Stimulated activated CD4-positive, alpha-beta T cell treated with anti-CD3 and anti-CD28 coated beads, Interleukin-12 subunit alpha, Interleukin-12 subunit beta, amount 100 ng/mL, for 4 hours (primary cell): ENCODE measurements at regions not wholly inside any gene's neighbourhood (a gene's known extent, or its start where the extent isn't known, plus 50 kb on each side); places are given as distances from the start of the nearest gene placed in this dataset.

Experiments used
- DNase-seq: peaks from one replicate; pipeline ENCODE4 v3.0.0-alpha.2; 2020

DNA sequence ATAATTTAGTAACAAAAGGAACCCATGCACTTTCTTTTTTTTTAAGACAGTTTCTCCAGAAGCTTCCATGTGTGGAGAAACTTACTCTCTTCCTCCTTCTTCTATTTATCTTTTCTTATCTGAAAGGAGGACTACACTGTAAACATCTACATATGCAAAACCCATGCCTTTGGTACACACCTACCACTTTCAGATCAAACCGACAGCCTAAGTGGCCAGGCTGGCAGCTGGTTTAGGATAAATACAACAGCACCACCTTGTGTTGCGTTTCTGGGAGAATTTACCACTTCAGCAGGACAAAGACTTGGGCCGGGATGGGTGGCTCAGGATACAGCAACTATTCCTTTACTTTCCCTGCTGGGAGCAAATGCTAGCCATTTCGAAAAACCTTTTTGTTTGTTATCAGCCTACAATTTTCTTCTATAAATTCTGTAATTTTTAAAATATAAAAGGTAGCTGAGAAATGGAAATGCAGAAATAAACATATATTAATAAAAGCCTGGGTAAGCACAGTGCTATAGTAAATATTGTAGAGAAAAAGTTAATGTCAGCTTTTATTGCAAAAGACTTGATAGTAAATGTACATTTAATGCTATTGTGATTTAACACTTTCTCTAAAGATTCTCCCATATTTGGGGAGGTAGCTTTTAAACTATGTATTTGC, 94.0 kb upstream of the RFC3 start:
- peak; percentile 43 for DNase-seq

DNA sequence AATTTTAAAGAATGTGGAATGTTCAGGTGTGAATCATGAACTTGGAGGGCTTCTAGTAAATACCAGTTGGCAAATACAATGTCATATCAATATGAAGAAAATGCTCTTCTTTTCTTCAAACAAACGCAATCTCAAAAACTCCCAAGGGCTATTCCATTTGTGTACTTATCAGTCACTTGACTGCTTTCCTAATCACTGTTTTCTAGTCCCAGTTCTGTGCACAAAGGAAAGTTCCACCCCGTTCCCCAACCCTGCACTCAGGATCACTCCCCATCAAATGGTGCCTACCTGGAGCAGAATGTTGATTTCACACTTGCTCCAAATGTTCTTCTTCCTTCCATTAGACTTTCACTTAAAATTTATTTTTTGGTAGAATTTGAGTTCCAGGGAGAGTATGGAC, 92.6 kb upstream of the RFC3 start:
- no peak for DNase-seq

DNA sequence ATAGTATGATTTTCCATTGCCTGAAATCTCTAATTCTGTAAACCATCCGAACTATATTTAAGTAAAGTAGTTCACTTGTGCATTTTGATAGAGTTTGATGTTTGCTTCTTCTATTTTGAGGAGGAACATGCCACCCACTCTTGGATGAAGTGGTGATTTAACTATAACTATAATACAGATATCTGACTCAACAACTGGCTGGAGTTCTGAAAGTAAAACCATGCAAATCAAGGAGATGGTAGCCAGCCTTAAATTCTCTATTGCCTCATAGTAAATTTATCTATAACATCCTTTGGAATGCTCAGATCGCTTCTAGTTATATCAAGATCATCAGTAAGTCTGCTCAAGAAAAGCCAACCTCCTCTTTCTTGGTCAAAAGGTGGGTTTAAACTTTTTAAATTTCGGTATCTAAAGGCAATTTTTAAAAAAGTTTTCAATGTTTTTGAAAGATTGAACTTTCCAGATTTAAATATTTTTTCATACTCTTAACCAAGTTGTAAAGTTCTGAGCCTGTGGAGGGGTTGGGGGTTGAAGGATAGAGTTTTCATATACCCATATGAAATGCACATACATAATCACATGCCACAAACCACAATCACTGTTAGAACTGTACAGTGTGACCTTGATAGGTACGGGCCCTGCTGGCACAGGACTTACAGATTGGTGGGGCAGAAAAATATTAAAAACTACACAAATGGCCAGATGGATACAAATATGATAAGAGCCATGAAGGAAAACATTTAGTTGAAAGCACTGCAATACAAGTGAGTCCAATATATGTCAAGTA, 90.5 kb upstream of the RFC3 start:
- DNase-seq, result no peak

DNA sequence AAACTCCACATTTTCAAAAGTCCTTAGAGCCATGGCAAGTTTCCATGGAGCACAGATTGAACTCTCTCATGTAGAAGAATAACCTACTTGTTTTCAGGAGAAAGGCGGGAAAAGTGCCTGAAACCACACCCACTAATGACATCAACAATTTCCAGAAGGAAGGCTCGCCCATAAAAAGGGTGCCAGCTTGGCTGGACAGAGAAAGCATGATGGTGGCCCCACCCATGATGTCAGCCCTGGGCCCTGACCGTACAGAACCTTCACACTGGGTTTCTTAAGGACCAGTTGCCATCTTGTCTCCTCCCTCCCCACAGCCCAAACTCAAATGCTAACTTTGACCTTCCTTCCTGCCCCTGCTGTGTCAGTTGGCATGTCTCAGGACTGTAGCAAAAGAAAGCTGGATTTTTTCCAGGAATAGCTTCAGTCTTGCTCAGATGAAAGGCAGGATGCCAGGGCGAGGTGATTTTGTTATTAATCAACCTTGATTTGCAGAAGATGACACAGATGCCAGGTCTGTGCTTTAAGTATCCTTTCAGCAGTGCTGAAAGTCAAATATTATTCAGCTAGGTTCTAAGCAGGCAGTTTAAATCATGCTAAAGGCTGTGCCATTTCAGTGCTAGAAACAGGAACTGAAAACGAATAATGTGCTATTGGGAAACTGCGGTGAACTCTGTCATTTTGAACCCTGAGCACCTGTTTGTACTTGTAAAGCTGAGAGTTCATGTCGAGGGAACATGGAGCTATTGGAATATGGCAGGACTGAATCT, 89.5 kb upstream of the RFC3 start:
- DNase-seq, result no peak

DNA sequence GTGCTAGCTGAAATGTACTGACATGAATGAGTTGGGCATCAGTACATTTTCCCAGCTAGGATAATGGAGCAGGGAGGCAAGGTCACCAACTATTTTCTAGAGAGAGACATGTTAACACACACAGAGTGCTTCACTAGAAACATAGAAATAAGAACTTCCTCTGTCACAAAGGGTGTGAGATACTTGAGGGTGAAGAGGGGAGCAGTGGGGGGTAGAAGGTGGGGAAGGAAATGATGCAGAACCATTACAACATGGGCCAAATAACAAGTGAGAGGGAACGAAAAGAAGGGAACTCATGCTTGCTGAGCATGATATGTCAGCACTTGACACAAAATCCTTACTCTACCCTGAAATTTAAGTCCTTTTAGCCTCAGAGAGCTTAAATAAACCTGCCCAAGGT, 87.8 kb upstream of the RFC3 start:
- DNase-seq, result no peak

DNA sequence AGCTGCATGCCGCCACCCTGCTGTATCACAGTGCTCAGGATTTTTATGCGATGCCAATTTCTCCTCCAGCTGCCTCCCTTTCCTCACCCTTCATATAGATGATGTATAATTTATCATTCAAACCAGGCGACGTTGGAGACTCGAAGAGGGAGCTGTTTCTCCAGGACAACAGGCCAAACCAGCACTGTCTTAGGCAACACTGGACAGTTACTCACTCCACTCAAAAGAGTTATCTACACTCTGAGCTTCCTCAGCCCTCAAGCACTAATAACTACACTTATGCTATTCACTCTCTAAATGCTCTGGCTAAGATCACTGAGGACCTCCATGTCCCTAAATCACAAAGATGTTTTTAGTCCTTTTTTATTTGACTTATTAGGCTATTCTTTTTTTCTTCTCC, 87.3 kb upstream of the RFC3 start:
- no peak for DNase-seq

DNA sequence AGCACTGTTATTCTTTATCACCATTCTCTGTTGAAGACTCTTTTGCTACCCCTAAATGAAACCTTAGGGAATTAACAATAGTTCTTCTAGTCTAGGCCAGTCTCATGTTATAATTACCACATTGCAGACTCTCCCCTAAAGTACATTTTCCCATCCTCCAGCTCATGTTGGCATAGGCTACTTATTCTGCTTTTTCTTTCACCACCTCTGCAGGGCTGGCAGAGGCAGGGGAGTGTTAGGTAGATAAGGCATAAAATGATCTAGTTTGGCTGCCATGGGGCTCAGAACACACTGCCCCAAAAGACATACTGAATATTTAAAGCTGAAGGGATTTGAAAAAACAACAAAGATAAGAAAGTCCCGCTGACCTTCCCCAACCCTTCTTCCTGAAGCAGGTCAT, 82.7 kb upstream of the RFC3 start:
- DNase-seq, result no peak

DNA sequence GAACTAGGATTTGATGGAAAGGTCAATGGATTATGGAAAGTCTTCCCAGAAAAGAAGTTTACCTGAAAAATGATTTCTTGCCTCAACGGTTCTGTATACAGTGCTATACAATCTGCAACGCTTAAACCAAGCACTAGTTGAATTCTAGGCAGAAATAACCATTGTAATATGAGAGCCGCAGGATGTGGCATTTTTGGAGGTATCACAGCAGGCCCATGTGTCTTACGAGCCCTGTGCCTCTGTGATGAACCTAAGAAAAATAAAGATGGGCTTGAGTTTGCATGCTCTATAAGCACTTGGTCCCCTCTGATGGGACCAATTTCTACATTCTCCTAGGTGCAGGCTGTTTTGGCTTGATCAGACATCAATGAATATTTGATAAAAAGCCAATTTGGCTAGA, 78.7 kb upstream of the RFC3 start:
- DNase-seq, result no peak

DNA sequence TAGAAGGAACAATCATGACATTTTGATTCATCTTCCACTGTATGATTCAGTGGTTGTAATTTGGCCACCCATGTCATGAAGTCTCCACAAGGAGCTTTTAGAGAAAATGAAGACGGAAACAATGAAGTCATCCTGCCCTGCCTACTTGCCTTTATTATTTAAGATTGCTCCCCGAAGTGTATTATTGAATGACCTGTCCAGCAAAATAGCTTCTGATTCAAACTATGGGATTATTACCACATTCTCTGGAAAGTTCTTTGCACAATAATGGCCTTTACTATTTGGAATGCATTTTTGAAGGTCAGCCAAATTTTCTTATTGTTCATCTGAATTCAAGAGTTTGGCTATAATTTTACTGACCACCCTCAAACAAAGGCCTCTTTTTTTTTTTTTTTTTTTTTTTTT, 77.8 kb upstream of the RFC3 start:
- no peak for DNase-seq

DNA sequence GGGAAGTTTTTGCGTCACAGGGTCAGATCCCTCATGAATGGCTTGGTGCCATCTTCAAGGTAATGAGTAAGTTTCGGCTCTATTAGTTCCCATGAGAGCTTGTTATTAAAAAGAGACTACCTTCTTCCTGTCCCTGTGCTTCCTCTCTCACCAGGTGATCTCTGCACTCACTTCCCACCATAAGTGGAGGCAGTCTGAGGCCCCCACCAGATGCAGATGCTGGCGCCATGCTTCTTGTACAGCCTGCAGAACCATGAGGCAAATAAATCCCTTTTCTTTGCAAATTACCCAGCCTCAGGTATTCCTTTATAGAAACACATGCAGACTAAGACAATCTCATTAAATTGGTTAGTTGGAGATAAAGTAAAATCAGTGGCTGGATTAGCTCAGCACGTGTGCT, 75.6 kb upstream of the RFC3 start:
- DNase-seq, result no peak

DNA sequence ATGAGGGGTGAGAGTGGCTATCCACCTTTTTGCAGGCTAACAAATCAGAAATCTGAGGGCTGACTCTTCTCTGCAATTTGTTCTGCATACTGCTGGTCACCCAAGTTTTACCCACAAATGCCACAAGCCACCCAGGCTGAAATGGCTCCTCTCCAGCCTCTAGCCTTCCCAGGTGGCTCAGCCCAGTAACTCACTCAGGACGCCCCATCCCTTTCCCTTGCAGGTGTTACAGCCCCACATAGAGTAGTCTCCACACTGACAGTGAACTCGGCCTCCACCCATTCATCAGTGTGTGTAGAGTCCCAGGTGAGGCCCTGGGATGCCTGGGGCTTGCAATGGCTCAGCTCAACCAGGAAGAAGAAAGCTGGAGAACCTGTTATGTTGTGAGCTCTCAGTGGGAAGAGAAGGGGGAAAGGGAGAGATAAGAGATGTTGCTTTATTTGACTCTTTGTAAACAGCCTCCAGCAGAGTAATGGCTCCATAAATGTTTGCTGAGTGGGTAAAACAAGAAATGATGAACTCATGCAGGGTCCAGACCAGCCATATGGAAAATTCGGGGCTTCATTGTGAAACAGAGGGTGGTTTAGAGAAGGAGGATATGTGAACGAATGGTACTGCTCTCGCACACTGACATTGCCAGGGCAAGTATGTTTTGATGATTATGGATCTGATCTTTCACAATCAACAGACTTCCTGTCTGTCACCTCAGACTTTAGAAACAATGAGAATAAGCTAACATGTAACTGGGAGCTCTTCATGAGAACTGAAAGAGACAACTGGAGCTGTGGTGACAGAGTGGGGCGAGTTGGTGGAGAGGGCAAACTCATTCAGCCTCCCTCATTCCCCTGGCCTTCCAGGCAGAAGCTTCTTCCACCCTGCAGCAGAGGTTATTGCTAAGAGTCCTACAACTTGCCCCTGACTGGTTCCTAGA, 74.2 kb upstream of the RFC3 start:
- DNase-seq, result no peak

DNA sequence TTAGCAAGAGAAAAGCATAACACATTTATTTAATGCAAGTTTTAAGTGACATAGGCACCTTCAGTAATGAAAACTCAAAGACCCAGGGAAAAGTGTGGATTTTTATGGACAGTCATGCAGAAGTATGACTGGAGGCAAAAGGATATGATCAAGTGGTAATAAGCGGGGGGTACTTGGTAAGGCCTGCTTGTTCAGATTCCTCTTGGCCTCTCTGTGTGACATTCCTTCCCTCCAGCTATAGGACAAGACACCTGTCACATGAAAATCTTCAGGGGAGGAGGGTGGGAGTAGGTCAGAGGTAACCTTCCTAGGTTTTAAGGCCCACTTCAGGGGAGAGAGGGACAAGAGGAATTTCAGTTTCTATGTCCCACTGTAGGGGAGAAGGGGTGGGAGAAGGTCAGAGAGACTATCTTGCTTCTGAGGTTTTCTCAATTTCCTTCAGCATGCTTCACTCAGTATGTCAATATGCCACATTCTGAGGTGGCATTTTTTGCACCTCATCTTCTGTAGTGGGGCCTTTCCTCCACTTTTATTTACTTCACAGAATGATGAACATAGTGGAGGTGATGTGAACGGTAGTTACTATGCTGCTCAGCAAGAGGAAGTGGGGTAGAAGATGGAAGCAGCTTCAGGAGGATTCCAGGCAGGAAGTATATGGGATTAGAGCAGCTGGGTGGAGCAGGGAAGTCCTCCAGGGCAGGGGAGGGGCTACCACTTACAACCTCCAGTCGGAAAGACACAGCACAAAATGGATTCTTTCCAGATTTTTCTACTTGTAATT, 73.2 kb upstream of the RFC3 start:
- DNase-seq, result no peak

DNA sequence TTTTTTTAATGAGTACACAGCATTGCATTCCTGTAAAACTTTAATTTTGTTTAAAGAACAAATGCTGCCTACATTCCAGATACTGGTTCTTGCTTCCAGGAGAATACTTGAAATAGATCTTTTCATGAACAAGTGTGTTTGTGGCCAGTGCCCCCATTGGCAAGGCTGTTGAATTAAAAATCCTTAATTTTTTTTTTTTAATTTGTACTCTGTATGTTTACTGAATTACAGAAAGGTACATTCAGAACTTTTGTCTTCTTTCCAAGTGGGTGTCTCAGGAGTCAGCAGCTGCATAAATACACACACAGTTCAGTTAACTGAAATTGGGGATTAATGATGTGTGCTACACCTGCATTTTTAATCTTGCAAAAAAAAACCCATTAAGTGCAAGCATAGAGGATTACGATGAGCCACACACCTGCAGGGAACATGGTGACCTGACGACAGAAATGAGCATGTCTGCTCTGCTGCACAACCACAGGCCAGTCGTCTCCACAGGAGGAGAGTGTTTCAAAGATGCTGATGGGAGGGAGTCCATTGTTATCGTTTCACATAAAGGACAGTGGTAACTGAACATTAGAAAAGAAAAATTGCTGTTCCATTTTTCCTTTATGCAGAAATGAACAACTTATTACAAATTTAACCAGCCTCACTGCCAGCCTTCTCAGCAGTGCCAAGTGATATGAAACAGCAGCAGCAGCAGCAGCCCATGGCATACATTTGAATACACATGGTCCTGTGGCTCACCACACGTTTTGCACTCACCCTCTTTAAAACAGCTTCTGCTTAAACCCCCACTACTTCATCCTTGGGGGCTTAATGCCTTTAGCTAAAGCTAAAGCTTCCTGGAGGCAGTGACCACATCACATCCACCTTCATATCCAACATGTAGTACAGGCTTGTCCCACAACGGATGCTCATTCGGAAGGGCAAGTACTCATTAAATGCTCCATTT, 72.3 kb upstream of the RFC3 start:
- DNase-seq, result no peak

DNA sequence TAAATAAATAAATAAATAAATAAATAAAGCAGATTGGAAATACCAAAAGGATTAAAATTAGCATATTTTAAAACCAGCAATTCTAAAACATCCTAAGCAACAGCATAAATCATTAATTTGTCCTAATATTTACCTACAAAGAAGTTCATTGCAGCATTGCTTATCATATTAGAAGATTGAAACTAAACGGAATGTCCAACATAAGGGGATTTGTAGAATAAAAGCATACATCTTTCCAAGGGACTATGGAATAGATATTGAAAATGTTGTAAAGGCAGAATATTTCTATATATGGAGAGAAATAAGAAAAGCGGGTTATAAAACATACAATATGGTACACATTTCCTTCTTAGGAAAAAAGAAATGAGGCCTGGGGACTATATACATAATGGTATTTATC, 71.1 kb upstream of the RFC3 start:
- DNase-seq, result no peak

DNA sequence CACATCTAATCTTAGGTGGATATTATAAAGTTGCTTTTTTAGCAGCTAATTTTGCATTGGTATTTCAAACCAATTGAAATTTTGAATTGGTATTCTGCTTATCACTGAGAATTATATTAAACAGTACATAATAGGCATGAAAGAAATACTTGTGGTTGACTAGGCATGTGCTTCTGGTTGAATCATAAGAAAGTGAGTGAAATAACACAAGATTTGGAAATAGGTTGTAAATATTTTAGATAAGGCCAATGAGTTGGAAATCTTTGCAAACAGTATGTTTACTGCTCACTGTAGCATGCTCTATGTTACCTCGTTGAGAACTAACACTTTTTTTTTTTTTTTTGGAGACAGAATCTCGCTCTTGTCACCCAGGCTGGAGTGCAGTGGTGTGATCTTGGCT, 66.8 kb upstream of the RFC3 start:
- DNase-seq, result no peak

DNA sequence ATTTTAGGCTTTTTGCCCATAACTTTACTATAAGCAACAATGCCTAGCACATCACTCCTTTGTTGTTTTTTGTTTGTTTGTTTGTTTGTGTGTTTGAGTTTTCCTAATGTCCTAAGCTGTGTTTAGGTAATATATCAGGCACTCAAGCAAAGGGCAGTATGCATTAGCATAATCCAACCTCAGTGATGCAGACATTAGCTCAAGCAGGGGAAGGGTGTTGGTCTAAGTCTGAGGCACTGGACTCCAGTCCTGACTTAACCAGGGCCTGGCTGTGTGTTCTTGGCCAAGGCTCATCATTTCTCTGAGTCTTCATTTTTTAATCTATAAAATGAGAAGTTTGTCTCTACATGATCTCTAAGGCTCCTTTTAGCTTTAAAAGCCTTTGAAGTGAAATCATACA, 65.9 kb upstream of the RFC3 start:
- no peak for DNase-seq

DNA sequence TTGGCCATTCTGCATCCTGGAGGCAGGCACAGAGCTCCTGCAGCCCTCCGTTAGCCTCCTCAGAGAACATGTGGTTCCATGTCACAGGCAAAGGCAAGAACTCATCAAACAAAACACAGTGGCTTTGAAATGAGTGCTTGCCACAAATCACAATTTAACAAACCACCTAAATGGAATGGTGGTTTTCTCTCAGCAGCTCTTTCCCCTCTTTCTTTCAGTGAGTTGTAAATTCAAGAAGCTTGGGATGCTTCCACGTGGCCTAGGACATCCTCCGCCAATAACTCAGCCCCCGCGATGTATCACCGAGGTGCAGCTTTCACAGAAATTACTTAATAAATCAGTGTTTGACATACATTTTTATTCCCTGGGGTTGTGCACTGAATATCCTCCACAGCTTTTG, 65.4 kb upstream of the RFC3 start:
- DNase-seq, result no peak

DNA sequence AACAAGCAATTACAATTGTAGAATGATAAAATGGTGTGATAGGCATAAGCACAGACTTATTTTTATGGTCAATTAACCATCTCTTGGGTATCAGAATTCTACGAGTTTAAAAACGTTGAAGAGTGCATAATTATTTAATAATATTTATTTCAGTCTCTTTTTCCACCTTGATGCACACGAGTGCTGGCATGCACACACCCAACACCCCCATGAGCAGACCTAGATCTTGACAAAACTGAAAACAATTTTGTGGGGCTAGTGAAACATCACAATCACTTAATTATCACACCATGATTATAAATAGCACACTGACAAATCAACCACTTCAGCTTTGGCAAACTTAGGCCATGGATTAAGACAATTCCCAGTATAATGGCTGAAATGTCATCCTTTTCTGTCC, 61.0 kb upstream of the RFC3 start:
- DNase-seq, result no peak

DNA sequence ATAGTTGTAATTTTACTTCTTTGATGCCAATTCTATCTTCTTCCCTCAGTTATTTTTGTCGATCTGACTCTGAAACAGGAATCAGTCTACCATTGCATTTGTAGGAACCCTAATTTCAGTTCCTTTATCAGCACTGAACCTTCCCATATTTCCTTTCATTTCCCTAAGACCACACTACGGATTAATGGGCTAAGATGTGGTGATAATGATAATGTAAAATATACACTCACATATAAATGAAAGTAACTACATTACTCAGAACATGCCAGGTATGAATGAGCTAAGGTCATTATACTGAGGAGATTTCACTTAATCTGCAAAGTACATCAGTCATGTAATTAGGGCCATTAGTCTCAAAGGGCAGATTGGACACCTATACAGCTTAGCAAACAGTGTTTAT, 60.2 kb upstream of the RFC3 start:
- DNase-seq, result no peak

DNA sequence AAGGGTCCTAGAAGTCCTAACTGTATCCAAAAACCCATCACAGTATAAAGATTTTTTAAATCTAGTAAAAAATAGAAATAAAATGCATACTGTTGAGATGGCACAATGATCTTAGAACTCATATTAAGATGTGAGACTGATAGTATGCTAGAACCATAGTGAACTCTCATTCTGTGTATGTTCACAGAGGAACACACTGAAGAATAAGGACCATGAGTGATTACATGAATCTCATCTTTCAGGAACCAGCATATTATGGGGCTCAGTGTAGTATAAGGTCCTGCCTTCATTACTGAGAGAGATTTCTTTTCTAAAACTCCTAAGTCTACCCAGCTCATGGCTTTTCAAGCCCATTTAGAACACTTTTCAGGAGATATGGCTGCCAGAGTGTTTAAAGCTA, 59.8 kb upstream of the RFC3 start:
- DNase-seq, result no peak

DNA sequence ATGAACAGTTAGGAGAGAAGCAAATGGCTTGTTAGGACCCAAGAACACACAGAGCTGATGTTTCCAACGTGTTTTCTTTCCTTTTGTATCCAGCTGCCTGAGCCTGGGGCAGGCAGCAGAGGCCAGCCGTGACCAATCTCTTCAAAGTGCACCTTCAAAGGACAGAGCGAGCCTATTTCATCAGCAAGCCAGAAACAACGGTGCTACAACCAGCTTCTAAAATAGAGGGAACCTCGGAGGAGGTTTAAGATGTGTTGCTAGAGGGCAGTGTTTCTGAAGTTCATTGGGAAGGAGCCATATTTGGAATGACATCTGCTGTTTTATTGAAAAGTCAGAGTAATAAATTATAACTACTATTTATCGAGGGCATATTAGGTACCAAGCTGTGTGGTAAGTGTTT, 56.2 kb upstream of the RFC3 start:
- no peak for DNase-seq
